Putamen (tissue), 1 donor: ENCODE measurements at regions not wholly inside any gene's neighbourhood (a gene's known extent, or its start where the extent isn't known, plus 50 kb on each side); places are given as distances from the start of the nearest gene placed in this dataset.
"Not testable (repeated sequence)": the region's sequence is repeated elsewhere in the genome, so short reads cannot be mapped to it uniquely, and the experiment has no call there.

Experiments used
- DNase-seq: peaks from one replicate; pipeline ENCODE4 v3.0.0-alpha.2; 2016; ENCODE audit warnings: low spot score

DNA sequence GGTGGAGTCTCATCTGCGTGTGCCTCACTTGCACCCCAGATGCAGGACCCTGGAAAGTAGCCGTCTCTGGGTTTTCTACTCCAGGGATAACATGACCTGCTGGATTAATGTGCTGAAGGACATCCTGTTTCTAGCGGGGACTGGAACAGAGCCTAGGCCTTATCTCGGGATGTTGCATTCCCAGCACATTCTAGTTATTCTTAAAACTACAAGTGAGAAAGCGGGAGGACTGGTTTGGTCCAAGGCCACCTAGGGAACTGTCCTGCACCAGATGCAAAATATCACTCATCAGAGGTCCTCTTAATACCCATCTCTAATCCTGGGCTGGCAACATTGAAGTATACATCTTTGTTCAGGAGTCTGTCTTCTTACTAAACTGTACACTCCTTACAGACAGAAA, 179.9 kb downstream of the ZC3H11B start:
- no peak for DNase-seq

DNA sequence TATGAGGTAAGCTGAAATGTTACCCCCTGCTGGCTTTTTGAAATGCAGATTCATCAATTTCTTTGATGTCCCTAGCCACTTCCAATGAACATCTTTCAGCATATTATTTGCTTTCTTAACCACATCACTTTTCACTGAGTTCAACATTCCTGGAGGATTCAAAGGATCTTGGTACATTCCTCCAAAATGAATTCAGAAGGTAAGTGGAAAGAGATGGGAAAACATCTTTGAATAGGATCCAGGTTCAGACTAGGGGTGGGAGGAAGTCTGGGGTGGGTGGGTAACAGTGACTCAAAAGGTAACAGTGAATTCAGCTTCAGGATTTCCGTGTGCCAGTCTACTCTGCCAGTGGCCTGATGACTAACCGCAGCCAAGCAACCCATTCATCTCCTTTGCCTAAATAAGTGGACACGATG, 180.7 kb downstream of the ZC3H11B start:
- no peak for DNase-seq

DNA sequence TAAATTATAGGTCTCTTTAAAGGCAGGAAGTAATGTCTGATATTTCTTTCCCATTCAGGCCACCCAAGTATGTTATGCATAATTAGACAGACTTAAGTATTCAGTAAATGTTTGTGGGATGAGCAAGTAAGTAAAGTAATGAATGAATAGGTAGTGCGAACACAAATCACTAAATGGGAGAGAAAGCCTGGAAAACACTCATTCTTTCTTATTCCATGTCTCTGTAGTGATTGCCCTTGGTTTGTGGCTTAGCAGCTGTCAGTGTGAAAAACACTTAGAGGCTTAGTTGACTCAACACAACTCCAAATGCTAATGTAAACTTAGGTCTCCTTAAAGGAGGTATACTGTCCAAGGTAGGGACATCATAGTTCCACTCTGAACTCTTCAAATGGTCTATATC, 182.5 kb downstream of the ZC3H11B start:
- DNase-seq = no peak

DNA sequence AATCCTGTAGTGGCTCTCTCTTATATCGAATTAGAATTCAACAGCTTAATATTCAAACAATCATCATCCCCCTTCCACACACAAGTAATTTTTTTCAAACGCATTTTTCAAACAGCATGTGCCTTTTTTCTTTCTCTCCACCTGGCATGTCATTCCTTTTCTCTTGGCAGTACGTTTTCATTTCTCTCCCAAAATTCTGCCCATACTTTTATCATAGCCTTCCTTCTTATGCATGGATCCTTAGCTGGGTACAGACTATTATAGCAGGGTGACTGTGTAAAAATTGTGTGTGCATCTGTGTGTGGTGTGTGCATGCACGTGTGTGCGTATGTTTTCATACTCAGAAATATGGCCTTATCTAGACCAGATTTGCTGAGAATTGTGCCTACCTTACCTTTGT, 184.3 kb downstream of the ZC3H11B start:
- no peak for DNase-seq

DNA sequence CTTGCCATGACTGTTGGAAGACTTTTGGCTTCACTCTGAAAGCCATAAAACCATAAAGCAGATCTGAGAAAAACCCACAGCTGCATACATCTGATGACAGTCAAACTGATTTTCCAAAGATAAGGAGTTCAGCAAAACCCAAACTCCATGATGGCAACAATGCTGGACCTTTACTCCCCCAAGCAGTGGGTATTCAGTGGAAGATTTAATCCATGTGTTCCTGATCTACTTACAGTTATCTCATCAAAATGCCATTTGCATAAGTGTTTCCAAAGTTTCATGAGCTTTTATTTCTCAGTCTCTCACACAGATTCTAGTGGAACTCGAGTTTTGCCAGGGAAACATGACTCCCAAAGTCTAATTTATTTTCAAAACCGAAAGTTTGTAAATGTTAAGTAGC, 184.9 kb downstream of the ZC3H11B start:
- DNase-seq = no peak

DNA sequence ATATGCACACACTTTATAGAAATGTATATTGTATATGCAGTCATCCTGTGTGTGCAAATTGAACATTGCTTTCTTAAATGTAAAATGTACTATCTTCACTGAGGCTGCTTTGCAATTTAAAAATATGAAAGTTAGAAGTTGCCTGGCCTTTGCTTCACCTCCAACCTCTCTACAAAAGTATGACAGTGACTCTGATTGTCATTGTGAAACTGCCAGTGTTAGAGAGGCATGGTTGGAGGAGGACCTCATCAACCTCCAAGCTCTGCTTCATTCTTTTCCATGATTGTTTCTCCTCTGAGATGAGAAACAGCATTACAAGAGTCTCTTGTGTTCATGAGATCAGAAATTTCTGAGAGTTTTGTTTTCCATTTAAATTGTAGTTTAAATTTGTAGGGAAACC, 185.5 kb downstream of the ZC3H11B start:
- DNase-seq = no peak

DNA sequence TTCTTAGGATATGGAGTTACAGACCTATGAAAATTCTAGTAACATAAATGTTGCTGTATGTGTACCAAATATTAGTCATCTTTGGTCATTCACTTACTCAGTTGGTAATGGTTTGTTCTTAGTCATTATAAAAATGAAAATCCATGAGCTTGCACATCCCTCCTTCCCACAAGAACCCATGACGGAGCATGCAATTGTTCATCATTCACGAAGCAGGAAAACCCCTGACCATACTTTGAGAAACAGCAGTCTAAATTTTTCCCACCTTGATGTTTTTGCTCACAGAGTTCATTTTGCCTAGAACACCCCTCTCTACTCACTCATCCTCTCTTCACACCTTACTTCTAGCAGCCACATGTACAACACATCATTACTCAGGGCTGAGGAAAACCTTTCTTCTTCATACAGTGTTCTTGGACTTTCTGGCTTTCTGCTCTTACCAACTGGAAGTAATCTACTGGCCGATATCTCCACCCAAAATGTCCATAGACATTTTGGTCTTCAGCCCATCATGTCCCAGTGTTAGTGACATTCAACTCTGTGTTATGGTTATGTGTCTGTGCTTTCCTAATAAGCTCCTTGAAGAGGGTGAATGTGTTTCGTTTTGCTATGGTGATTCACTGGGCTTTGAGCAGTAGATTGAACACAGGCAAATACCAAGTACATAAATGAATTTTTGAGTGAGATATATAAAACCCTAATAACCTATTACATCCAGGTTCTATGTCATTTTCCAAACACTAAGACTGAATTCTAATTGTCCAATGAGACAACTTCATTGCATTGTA, 189.9 kb downstream of the ZC3H11B start:
- DNase-seq = no peak

DNA sequence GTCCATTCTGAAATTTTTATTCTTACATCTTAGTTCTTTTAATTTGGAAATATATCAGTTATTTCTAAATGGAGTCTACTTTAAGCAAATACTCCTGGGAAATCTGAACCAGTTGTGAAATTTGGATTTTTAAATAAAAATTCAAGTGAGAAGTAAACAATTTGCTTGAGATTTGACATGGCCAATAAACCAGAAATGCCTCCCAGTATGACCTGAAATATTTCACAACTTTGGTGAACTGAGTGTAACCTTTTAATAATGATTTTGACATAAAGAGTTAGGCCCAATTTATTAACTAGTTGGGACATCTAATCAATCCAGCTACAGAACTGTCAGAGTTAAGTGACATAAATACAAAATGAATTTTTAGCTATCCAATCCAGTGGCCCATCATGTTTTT, 192.0 kb downstream of the ZC3H11B start:
- no peak for DNase-seq

DNA sequence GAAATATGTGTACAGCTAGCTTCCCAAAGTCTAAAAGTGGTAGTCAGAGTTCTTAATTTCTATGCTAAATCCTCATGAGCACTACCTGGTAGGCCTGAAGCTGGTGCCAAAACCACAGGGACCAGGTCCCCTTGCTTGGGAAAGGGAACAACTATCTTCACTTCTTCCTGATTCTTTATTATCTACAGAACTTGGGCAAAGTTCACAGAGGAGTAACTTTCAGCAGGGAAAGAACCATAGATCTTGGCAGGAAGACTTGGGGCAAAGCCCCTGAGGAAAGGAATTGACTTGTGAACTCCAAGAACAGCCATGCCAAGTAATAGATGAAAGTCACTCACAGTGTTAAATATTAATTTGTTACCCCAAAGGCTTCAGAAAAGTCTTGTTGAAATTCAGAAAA, 193.0 kb downstream of the ZC3H11B start:
- no peak for DNase-seq

DNA sequence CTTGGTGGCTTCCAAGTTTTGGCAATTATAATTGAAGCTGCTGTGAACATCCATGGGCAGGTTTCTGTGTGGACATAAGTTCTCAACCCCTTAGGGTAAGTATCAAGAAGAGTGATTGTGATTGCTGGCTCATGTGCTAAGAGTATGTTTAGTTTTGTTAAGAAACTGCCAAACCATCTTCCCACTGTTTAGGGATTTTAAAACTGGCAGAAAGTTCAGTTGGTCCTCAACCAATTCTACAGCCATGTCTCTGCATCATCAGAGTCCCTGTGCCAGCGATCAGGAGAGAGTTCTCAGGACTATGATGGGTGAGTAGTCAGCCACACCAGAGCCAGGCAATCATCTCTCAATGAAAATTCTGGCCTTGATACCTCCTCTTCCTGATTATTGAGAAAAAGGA, 193.8 kb downstream of the ZC3H11B start:
- DNase-seq = no peak

DNA sequence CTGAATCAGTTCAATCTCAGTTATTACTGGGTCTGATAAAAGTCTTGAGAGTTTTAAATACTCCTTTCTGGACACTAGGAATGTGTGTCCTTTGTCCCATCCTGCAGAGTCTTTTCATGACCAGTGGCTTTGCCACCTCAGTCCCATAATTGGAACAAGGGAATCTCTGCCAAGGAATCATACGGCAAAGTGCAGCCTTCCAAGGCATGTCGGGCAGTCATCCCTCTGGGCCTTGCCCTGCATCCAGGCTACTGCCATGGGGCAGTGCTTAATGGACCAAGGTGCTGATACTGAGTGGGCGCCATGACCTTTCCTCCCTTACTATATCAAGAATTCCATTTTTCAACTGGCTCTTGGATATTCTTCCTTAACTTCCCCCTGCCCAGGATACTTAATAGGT, 195.3 kb downstream of the ZC3H11B start:
- DNase-seq = no peak

DNA sequence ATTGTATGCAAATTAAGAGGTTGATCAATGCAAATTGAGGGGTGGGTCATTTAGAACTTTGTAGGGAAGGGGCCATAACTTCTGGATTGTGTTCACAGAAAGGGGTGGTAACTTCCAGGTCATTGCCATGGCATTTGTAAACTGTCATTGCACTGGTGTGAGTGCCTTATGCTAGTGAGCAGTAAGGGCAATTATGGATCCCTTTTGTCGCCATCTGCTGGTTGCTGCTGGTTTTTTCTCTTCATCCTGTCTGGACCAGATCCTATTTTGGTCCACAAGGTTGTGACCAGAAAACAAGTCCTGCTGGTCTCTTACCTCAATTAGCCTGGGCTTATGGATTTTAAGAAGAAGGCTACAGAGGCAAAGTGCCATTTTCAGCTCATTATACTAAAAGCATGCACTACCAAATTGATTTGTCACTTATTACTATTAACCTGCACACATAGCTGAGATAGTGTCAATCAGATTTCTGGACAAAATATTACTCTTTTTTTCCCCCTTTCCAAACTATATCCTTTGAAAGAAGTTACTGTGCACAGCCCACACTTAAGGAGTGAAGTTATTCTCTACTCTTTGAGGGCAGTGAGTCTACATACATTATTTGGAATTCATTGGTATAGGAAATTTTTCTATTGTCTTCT, 196.2 kb downstream of the ZC3H11B start:
- peak; percentile 10 for DNase-seq

DNA sequence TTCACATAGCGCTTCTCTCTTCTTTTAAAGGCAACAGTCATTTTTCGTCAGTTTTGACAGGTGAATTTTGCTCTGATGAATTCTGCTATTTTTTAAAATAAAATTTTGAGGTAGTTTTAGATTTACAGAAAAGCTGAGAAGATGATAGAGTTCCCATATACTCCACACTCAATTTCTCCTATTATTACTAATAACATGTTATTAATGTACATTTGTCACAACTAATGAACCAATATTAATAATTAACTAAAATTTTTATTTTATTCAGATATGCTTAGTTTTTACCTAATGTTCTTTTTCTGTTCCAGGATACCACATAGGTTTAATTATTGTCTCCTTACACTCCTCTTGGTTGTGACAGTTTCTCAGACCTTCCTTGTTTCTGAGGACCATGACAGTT, 197.0 kb downstream of the ZC3H11B start:
- DNase-seq = no peak

DNA sequence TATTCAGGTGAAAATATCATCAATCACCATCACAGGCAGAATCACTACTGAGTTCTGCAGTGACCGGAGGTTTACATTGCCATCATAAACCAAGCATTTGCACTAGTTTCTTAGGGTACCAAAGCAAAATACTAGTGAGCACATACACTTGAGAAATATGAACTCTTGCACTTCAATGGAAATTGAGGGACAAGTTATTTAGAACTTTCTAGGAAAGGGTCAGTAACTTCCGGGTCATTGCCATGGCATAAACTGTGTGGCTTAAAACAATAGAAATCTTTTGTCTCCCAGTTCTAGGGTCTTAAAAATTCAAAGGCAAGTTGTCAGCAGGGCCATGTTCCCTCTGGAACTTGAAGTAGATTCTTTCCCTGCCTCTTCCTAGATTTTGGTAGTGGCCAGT, 197.5 kb downstream of the ZC3H11B start:
- DNase-seq = no peak

DNA sequence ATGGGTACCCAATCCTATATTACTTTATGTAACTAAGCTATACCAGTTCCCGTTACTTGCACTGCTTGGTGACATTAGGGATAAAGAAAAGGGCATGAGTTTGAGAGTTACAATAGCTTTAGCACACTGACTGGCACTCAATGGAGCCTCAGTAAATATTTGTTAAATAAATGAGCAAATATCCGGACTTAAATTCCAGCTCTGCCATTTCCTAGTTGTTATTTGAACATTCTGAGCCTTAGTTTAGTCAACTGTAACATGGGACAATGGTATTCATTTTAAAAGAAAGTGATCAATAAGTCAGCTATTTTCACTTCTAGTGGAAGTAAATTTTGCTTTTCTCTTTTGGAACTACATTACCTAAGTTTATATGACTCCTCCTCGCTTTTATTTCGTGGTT, 198.7 kb downstream of the ZC3H11B start:
- no peak for DNase-seq

DNA sequence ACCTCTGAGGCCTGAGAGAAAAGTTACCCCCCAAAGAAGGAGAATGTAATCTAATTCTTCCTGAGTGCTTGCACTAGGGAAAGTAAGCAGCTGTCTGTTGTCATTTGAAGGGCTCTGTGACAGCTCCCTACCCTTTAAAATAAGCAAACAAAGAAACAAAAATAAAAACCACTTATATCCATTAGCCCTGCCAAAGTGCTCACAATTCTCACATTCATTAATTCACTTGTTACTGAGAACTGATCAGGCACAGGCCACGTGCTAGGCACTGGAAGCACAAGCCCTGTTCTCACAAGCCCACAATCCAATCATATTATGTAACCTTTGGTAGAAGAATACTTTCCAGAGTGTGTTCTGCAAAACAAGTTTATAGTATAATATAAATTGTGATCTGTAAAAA, 199.4 kb downstream of the ZC3H11B start:
- no peak for DNase-seq

DNA sequence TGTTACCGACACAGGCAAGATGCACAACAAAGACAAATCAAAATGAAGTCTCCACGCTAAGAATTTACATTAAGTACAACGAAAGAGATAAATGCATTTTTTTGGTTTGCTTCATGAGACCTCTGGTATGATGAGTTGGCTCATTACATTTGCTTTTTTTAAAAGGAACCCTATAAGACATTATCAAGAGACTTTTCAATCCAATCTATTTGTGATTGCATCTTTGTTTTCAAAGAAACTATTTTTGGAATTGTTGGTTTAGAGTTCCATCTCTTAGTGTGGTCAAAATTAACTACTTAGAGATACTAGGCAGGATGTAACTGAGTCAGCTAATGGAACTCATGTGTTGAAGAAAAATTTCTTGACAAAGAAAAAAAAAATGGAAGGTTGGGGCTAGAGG, 200.1 kb downstream of the ZC3H11B start:
- no peak for DNase-seq

DNA sequence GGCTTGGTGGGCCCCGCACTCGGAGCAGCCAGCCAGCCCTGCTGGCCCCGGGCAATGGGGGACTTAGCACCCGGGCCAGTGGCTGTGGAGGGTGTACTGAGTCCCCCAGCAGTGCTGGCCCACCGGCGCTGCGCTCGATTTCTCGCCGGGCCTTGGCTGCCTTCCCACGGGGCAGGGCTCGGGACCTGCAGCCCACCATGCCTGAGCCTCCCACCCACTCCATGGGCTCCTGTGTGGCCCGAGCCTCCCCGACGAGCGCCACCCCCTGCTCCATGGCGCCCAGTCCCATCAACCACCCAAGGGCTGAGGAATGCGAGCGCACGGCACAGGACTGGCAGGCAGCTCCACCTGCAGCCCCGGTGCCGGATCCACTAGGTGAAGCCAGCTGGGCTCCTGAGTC, 202.2 kb downstream of the ZC3H11B start:
- DNase-seq = not testable (repeated sequence)

DNA sequence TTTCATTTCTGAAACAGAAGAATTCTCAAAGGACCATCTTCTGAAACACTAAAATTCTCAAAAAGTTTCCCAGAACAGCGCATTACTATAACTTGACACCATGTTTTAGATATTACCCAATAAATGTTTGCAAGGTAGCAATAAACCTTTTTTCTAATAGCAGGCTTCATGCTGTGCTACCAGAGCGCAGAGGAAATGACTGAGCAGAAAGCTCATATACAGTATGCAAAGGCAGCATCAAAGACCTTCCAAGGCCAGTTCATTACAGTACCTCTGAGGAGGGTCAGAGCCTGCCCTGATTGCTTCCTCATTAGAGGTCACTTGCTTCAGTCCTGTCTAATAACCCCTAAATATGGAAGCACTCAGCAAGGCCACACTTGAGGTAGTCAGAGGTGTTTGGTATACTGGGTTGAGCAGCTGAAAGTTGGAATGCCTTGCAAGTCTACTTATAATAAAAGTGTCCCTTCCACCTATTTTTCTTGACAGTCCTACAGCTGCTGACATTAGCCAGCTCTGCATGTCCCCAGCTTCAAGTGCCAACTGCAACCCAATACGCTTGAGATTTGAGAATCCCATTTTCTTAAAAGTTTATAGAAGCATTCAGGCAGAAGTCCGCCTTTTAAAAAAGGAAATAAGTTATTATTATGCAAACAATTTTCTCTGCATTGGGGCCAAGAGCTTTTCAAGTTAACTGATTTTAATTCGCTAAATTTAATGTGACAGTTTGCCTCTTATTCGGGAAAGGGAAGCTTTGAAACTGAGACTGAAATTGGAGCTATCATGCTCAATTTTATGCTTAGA, 207.2 kb downstream of the ZC3H11B start:
- DNase-seq = no peak

DNA sequence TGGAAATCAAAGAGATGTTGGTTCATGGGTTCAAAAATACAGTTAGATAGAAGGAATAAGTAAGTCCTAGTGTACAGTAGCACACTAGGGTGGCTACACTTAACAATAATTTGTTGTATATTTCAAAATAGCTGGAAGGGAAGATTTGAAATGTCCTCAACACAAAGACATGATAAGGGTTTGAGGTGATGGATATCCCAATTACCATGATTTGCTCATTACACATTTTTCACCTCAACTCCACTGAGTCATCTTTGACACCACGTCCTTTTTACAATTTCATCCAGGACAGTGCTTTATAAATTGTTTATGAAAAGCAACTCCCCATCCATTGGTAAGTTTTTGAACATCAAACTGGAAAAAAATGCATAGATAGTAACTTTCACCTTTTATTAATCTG, 208.3 kb downstream of the ZC3H11B start:
- DNase-seq = no peak

DNA sequence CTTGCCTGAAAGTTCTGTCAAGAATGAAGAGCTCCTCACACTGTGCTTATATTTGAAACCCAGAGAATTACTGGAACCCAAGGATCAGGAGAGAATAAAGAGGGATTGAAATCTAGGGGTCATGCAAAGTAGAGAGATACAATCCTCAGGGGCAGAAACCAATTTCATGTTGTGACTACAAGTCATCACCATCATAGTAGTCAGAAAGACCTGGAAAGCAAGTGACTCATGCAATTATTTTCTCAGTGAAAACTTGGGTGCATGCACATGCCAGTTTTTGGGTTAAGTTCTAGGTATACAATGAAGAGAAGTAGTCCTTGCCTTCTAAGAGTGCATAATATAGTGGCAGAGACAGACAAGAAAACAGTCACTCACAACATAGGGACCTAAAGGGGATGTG, 210.0 kb downstream of the ZC3H11B start:
- DNase-seq = no peak

DNA sequence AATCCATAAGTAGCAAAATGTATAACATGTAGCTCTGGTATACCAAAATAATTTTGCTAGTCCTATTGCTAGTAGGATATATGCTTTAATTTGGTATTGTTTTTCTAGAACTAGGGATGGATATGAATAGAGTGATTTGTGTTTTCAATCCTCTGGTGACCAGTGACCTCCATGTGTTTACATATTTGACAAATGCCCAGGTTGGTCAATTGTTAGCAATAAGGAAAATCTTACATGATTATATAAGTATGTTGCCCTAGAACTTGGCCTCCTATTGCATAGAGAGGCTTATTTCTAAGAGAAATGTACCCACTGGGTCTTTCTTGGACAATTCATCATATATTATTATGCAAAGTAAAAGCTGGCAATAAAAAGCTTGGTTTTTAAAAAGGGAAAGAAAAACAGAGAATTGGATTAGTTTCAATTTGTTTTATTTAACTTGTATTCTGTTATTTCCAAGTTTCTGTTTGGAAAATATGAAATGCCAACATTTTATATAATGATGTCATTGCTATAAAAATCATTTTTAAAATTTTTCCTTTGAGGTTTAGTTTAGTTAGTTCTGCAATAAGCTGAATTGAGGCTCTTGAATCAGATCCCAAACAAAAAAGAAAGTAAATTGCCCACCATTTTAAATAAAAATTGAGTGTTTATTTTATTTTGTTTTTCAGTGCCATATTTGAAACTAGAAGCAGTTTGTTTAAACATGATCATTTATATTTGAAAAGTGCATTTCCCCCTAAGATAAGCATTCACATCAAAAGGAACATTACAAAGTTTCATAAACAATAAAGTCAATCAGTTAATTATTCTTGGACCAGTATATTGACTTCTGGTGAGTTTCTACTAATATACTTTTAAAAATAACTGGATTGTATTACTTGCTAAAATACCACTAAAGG, 210.9 kb downstream of the ZC3H11B start:
- DNase-seq = no peak
